Astrocyte (in vitro differentiated cells and primary cell): ENCODE measurements at regions not wholly inside any gene's neighbourhood (a gene's known extent, or its start where the extent isn't known, plus 50 kb on each side); places are given as distances from the start of the nearest gene placed in this dataset.

Experiments used
- EZH2 ChIP-seq: IDR thresholded peaks from 2 replicates; pipeline ENCODE4 v1.6.1; 2012; ENCODE audit warnings: mild to moderate bottlenecking, low read length, inconsistent platforms; ENCODE audit not compliant: insufficient read depth
- TF ChIP-seq, protein P1 (sequence below): IDR thresholded peaks from 2 replicates; pipeline ENCODE4 v1.5.1; 2011; ENCODE audit warnings: low read depth, mild to moderate bottlenecking, inconsistent platforms, low read length, moderate library complexity; ENCODE audit not compliant: insufficient read depth

- TF ChIP-seq, protein P1, sequence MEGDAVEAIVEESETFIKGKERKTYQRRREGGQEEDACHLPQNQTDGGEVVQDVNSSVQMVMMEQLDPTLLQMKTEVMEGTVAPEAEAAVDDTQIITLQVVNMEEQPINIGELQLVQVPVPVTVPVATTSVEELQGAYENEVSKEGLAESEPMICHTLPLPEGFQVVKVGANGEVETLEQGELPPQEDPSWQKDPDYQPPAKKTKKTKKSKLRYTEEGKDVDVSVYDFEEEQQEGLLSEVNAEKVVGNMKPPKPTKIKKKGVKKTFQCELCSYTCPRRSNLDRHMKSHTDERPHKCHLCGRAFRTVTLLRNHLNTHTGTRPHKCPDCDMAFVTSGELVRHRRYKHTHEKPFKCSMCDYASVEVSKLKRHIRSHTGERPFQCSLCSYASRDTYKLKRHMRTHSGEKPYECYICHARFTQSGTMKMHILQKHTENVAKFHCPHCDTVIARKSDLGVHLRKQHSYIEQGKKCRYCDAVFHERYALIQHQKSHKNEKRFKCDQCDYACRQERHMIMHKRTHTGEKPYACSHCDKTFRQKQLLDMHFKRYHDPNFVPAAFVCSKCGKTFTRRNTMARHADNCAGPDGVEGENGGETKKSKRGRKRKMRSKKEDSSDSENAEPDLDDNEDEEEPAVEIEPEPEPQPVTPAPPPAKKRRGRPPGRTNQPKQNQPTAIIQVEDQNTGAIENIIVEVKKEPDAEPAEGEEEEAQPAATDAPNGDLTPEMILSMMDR = no peak
- TF ChIP-seq EZH2 = no peak
Measured at GRCh38 chr2:241961454-241961853, 91.9 kb downstream of the RTP5 start.
